ENCODE measurements at regions not wholly inside any gene's neighbourhood (a gene's known extent, or its start where the extent isn't known, plus 50 kb on each side); places are given as distances from the start of the nearest gene placed in this dataset.

GRCh38 chr18:46398005-46398404 is 259.0 kb downstream of the LOXHD1 start:
- TF ChIP-seq, protein P1, sequence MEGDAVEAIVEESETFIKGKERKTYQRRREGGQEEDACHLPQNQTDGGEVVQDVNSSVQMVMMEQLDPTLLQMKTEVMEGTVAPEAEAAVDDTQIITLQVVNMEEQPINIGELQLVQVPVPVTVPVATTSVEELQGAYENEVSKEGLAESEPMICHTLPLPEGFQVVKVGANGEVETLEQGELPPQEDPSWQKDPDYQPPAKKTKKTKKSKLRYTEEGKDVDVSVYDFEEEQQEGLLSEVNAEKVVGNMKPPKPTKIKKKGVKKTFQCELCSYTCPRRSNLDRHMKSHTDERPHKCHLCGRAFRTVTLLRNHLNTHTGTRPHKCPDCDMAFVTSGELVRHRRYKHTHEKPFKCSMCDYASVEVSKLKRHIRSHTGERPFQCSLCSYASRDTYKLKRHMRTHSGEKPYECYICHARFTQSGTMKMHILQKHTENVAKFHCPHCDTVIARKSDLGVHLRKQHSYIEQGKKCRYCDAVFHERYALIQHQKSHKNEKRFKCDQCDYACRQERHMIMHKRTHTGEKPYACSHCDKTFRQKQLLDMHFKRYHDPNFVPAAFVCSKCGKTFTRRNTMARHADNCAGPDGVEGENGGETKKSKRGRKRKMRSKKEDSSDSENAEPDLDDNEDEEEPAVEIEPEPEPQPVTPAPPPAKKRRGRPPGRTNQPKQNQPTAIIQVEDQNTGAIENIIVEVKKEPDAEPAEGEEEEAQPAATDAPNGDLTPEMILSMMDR (IDR thresholded peaks at IDR 0.05; ENCODE audit: low read depth, low read length) = no peak
- no peak for TF ChIP-seq MYC (IDR thresholded peaks at IDR 0.05; ENCODE audit: low read depth, low read length)
- TF ChIP-seq POLR2A (IDR thresholded peaks at IDR 0.05; ENCODE audit: extremely low read depth, insufficient read length) = no peak
- TF ChIP-seq, protein P2, sequence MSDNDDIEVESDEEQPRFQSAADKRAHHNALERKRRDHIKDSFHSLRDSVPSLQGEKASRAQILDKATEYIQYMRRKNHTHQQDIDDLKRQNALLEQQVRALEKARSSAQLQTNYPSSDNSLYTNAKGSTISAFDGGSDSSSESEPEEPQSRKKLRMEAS (IDR thresholded peaks at IDR 0.05; ENCODE audit: low read depth, low read length) = no peak
